HG03025 (cell line): ENCODE measurements at regions not wholly inside any gene's neighbourhood (a gene's known extent, or its start where the extent isn't known, plus 50 kb on each side); places are given as distances from the start of the nearest gene placed in this dataset.

Source experiments
- ATAC-seq: cut with Tn5 transposase; IDR thresholded peaks from one replicate; pipeline ENCODE4 v1.9.1; 2021; ENCODE audit warnings: mild to moderate bottlenecking, moderate library complexity; ENCODE audit not compliant: unreplicated experiment, low FRiP score

GRCh38 chr11:10911907-10912306, 54.1 kb upstream of the ZBED5 start:
- no peak for ATAC-seq

- ATAC-seq: no peak
These were observed 51.5 kb upstream of the ZBED5 start for GRCh38 chr11:10909141-10909883.

- ATAC-seq: no peak
These were observed 50.5 kb upstream of the ZBED5 start for GRCh38 chr11:10908215-10908951.
